Ascending aorta (tissue), 2 donors: ENCODE measurements at regions not wholly inside any gene's neighbourhood (a gene's known extent, or its start where the extent isn't known, plus 50 kb on each side); places are given as distances from the start of the nearest gene placed in this dataset.

Experiments used
- DNase-seq, 2 donors: peaks; one replicate each; pipeline ENCODE4 v3.0.0-alpha.2; 2019; ENCODE audit warnings: low spot score in 2 of 2
- H3K27ac ChIP-seq, 2 donors: fragments of 200-600 bp; sonication (generic); one replicate each; pipeline ENCODE4 v1.5.1; 2016 to 2017; ENCODE audit warnings: mild to moderate bottlenecking in 1 of 2
- H3K27me3 ChIP-seq: fragments of 200-600 bp; sonication (generic); one replicate; pipeline ENCODE4 v1.5.1; 2017
- H3K36me3 ChIP-seq, 2 donors: fragments of 200-600 bp; sonication (generic); one replicate each; pipeline ENCODE4 v1.5.1; 2016
- H3K4me1 ChIP-seq, 2 donors: fragments of 200-600 bp; sonication (generic); one replicate each; pipeline ENCODE4 v1.5.1; 2016 to 2017; ENCODE audit warnings: mild to moderate bottlenecking in 1 of 2
- H3K4me3 ChIP-seq, 2 donors: fragments of 200-600 bp; sonication (generic); one replicate each; pipeline ENCODE4 v1.5.1; 2016 to 2017; ENCODE audit warnings: mild to moderate bottlenecking in 1 of 2
- H3K9me3 ChIP-seq, 2 donors: fragments of 200-600 bp; sonication (generic); one replicate each; pipeline ENCODE4 v1.5.1; 2016
- CTCF ChIP-seq, 3 experiments: fragments of 200-600 bp in 2 of 3; fragments of 450-650 bp in 1 of 3; sonication (generic) in 2 of 3; IDR thresholded peaks; one replicate each; pipeline ENCODE4 v1.5.1; 2016 to 2019; ENCODE audit warnings: antibody characterized with exemption in 3 of 3, mild to moderate bottlenecking in 1 of 3, moderate library complexity in 1 of 3
- intact Hi-C: fragments of 100-400 bp; cut with DNase I; formaldehyde crosslinking; loops from one replicate; pipeline ENCODE4 v1.15.1; 2023

- no peaks in the 10 kb centered on the region for H3K4me1 ChIP-seq
- no peaks in the 10 kb centered on the region for H3K27me3 ChIP-seq
- no peak overlapping the region for H3K27ac ChIP-seq
- intact Hi-C loops = no loop called here
- no peak for TF ChIP-seq CTCF (IDR thresholded peaks at IDR 0.05)
- H3K9me3 ChIP-seq = no peaks in the 10 kb centered on the region
- H3K36me3 ChIP-seq = no peaks in the 10 kb centered on the region
- no peak for DNase-seq
- no peak overlapping the region for H3K4me3 ChIP-seq
Observed at GRCh38 chr11:38089726-38090125, 1491.7 kb upstream of the RAG2 start.

GRCh38 chr11:38060920-38061319 is 1462.9 kb upstream of the RAG2 start:
- no peaks in the 10 kb centered on the region for H3K4me1 ChIP-seq
- no peak for TF ChIP-seq CTCF (IDR thresholded peaks at IDR 0.05)
- H3K27ac ChIP-seq = no peak overlapping the region
- DNase-seq = no peak
- H3K9me3 ChIP-seq = no peaks in the 10 kb centered on the region
- H3K36me3 ChIP-seq = no peaks in the 10 kb centered on the region
- H3K27me3 ChIP-seq = no peaks in the 10 kb centered on the region
- intact Hi-C loops = no loop called here
- H3K4me3 ChIP-seq = no peak overlapping the region

GRCh38 chr11:38060136-38060535 is 1462.1 kb upstream of the RAG2 start:
- TF ChIP-seq CTCF (IDR thresholded peaks at IDR 0.05) = no peak
- Histone ChIP-seq H3K27me3 (no peaks in the 10 kb centered on the region), H3K27ac (no peak overlapping the region), H3K4me1 (no peaks in the 10 kb centered on the region), H3K9me3 (no peaks in the 10 kb centered on the region), H3K36me3 (no peaks in the 10 kb centered on the region), H3K4me3 (no peak overlapping the region)
- DNase-seq = no peak
- intact Hi-C loops = no loop called here

GRCh38 chr11:38046571-38047135 is 1448.6 kb upstream of the RAG2 start:
- intact Hi-C loops = no loop called here
- Histone ChIP-seq H3K9me3 (no peaks in the 10 kb centered on the region), H3K27ac (no peak overlapping the region), H3K27me3 (no peaks in the 10 kb centered on the region), H3K36me3 (no peaks in the 10 kb centered on the region), H3K4me1 (no peaks in the 10 kb centered on the region), H3K4me3 (no peak overlapping the region)
- no peak for DNase-seq
- no peak for TF ChIP-seq CTCF (IDR thresholded peaks at IDR 0.05)

- intact Hi-C loops = no loop called here
- Histone ChIP-seq H3K4me3 (no peak overlapping the region), H3K27ac (no peak overlapping the region), H3K36me3 (no peaks in the 10 kb centered on the region), H3K27me3 (no peaks in the 10 kb centered on the region), H3K9me3 (no peaks in the 10 kb centered on the region), H3K4me1 (no peaks in the 10 kb centered on the region)
- DNase-seq = no peak
- TF ChIP-seq CTCF (IDR thresholded peaks at IDR 0.05) = no peak
Observed at GRCh38 chr11:38043060-38043459, 1445.0 kb upstream of the RAG2 start.

GRCh38 chr11:38038777-38039176 is 1440.7 kb upstream of the RAG2 start:
- no peak overlapping the region for H3K4me3 ChIP-seq
- H3K4me1 ChIP-seq = no peaks in the 10 kb centered on the region
- no peak overlapping the region for H3K27ac ChIP-seq
- intact Hi-C loops = no loop called here
- no peaks in the 10 kb centered on the region for H3K9me3 ChIP-seq
- TF ChIP-seq CTCF (IDR thresholded peaks at IDR 0.05) = no peak
- DNase-seq = no peak
- no peaks in the 10 kb centered on the region for H3K36me3 ChIP-seq
- H3K27me3 ChIP-seq = no peaks in the 10 kb centered on the region
